ENCODE measurements at regions not wholly inside any gene's neighbourhood (a gene's known extent, or its start where the extent isn't known, plus 50 kb on each side); places are given as distances from the start of the nearest gene placed in this dataset.
A peak's percentile ranks its signal among the peaks of the same experiment; 100 is the strongest.

DNA sequence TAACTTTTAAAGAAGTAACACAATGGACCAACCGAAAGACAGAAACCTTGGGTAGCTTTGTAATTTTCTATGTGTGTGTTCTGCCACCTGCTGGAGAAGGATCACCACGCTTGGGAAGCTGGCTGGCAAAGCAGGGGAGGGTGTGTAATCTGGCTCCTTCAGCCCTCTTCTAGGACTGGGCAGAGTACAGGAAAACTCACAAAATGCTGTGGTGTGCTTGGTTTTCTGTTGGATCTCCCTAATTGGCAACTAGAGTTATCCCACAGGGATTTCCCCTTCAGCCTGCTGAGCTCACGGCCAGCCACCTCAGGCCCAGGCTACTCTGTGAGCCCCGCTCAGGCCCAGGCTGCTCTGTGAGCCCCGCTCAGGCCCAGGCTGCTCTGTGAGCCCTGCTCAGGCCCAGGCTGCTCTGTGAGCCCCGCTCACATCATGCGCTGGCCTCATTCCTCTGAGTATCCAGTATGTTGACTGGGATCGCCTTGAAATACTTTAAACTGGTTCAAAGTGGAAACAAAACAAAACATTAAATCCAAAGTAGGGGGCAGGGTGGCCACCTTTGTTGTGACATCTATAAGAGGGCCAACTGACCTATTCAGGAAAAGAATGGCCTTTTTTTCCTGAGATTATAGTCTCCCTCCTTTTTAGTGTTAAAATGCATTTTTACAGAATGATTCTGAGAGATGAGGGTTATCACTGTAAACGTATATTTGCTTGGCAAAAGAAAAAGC lies 52.0 kb upstream of the RNU6-8 start:
- H3K36me3 ChIP-seq (ENCODE audit: control insufficient read depth, insufficient read depth, low read length), result no peaks in the 10 kb centered on the region
- H3K27ac ChIP-seq (ENCODE audit: low read length), result no peak overlapping the region
- peak; percentile 47 for DNase-seq (ENCODE audit: low read depth, low spot score)

DNA sequence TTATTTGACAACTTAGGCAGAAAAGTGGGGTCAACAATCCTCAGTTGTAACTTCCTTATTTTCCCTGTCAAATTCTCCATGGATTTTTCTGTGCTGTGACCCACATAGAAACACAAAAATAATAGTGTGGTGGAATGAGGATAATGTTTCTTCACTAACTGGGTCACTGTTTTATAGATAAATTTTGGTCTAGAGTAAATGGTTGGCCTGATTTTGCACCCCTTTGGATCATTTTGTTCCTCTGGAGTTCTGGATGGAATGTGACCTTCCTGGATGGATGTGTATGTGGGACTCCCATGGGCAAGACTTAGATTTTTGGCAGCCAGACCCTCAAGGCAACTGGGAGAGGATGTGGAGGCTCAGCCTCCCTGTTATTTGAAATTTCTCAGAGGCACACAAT lies 52.7 kb upstream of the RNU6-8 start:
- DNase-seq (ENCODE audit: low read depth, low spot score), result no peak
- H3K4me1 ChIP-seq (ENCODE audit: control insufficient read depth, insufficient read depth, low read length), result no peaks in the 10 kb centered on the region
- H3K27ac ChIP-seq (ENCODE audit: low read length), result no peak overlapping the region

More for the DNA sequence above, 52.0 kb upstream of the RNU6-8 start:
- H3K9me3 ChIP-seq (ENCODE audit: control insufficient read depth, insufficient read depth, low read length), result no peaks in the 10 kb centered on the region
- no CpG with 5 or more reads among the region's 9 CpGs for WGBS (ENCODE audit: insufficient coverage, insufficient read length)
- no peak overlapping the region for H3K4me3 ChIP-seq (ENCODE audit: low read length)
- H3K4me1 ChIP-seq (ENCODE audit: control insufficient read depth, insufficient read depth, low read length), result no peaks in the 10 kb centered on the region
- no peaks in the 10 kb centered on the region for H3K27me3 ChIP-seq (ENCODE audit: control insufficient read depth, insufficient read depth, low read length)

DNA sequence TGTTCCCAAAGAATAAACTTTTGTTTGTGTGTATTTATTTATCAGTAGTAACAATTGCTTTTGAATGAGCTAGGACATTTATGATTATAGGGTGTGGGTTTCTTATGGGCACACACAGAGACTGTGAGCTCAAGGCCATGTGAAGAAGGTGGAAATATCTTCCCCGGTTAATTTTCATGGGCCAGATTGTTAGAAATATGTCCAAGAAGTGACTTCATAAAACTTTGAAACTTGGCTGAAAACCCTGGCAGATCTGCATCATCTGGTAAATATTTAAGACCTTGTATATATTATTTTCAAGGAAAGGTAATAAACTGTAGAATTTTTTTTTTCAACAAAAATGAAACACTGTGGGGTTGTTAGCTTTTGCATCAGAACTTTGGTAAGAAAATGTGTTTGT lies 53.5 kb upstream of the RNU6-8 start:
- H3K27ac ChIP-seq (ENCODE audit: low read length), result no peak overlapping the region

More for the DNA sequence above, 52.7 kb upstream of the RNU6-8 start:
- Histone ChIP-seq H3K9me3 (ENCODE audit: control insufficient read depth, insufficient read depth, low read length) (no peaks in the 10 kb centered on the region), H3K36me3 (ENCODE audit: control insufficient read depth, insufficient read depth, low read length) (no peaks in the 10 kb centered on the region), H3K27me3 (ENCODE audit: control insufficient read depth, insufficient read depth, low read length) (no peaks in the 10 kb centered on the region), H3K4me3 (ENCODE audit: low read length) (no peak overlapping the region)

DNA sequence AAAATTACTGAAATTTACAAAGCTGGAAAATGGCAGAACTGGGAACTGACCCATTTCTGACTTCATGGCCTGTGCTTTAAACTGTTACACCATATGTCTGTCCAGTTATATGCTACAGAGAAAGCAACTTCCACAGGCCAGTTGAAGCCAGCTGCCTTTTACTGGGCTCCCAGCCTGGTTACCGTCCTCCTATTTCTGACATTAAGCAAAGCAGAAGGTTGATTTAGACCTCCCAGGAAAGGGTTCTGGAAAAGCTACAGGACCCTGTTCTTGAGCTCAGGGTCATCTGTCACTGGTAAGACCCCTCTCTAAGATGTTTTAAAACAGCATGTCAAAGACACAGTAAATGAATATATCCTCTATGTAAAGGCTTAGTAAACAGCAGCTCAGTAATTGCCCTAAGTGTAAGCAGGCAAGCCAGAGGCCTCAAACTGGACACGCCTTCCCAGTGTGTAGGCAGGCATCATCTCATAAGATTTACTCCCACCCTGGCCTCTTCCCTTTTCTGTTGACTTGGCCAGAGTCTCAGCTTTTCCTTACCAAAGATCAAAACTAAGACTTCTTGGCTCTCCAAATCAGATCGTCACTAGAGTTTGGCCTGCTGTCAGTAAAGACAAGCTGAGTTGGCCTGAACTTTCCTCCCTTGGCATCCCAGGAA lies 55.4 kb upstream of the RNU6-8 start:
- Histone ChIP-seq H3K4me1 (ENCODE audit: control insufficient read depth, insufficient read depth, low read length) (no peaks in the 10 kb centered on the region), H3K27me3 (ENCODE audit: control insufficient read depth, insufficient read depth, low read length) (no peaks in the 10 kb centered on the region), H3K27ac (ENCODE audit: low read length) (no peak overlapping the region), H3K9me3 (ENCODE audit: control insufficient read depth, insufficient read depth, low read length) (no peaks in the 10 kb centered on the region), H3K36me3 (ENCODE audit: control insufficient read depth, insufficient read depth, low read length) (no peaks in the 10 kb centered on the region; the same call in 1 of the 2 replicates), H3K4me3 (ENCODE audit: low read length) (no peak overlapping the region)
- no peak for DNase-seq (ENCODE audit: low read depth, low spot score)
- no CpG with 5 or more reads among the region's 3 CpGs for WGBS (ENCODE audit: insufficient coverage, insufficient read length)

More for the DNA sequence above, 53.5 kb upstream of the RNU6-8 start:
- H3K9me3 ChIP-seq (ENCODE audit: control insufficient read depth, insufficient read depth, low read length), result no peaks in the 10 kb centered on the region
- no peak overlapping the region for H3K4me3 ChIP-seq (ENCODE audit: low read length)
- no peaks in the 10 kb centered on the region for H3K4me1 ChIP-seq (ENCODE audit: control insufficient read depth, insufficient read depth, low read length)
- H3K36me3 ChIP-seq (ENCODE audit: control insufficient read depth, insufficient read depth, low read length), result no peaks in the 10 kb centered on the region
- H3K27me3 ChIP-seq (ENCODE audit: control insufficient read depth, insufficient read depth, low read length), result no peaks in the 10 kb centered on the region
- no CpG with 5 or more reads among the region's 1 CpG for WGBS (ENCODE audit: insufficient coverage, insufficient read length)
- no peak for DNase-seq (ENCODE audit: low read depth, low spot score)

DNA sequence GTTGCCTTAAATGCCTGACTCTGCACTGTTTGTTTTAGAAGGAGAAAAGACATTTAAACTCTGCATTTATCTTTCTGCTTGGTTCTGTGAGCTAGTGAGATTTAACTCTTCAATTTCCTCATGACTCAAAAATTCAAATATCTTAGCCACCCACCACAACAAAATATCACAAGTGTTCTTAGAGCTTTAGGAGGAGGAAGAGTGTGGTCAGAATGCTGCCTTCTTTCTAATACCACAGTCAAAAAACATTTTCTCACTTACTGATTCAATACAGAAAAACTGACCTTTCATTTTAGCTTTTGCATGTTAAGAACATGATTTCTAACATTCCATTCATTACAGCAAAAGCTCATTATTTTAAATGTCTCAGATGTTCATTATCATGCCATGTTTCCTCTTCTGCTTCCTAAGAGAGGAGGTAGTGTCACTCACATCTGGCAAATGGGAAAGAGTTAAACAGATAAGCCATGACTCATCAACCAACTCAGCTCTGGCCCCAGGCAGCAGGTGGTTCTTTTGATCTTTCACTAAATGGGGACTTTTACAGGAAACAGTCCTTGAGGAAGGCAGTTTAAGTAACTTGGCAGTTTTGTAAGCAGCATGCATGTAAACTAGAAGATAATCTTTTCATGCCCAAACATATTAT lies 56.4 kb upstream of the RNU6-8 start:
- DNase-seq (ENCODE audit: low read depth, low spot score), result no peak
- H3K27ac ChIP-seq (ENCODE audit: low read length), result no peak overlapping the region
- no peaks in the 10 kb centered on the region for H3K4me1 ChIP-seq (ENCODE audit: control insufficient read depth, insufficient read depth, low read length)
- no peaks in the 10 kb centered on the region for H3K27me3 ChIP-seq (ENCODE audit: control insufficient read depth, insufficient read depth, low read length)
- H3K36me3 ChIP-seq (ENCODE audit: control insufficient read depth, insufficient read depth, low read length), result no peaks in the 10 kb centered on the region; the same call in 1 of the 2 replicates
- H3K9me3 ChIP-seq (ENCODE audit: control insufficient read depth, insufficient read depth, low read length), result no peaks in the 10 kb centered on the region
- H3K4me3 ChIP-seq (ENCODE audit: low read length), result no peak overlapping the region

DNA sequence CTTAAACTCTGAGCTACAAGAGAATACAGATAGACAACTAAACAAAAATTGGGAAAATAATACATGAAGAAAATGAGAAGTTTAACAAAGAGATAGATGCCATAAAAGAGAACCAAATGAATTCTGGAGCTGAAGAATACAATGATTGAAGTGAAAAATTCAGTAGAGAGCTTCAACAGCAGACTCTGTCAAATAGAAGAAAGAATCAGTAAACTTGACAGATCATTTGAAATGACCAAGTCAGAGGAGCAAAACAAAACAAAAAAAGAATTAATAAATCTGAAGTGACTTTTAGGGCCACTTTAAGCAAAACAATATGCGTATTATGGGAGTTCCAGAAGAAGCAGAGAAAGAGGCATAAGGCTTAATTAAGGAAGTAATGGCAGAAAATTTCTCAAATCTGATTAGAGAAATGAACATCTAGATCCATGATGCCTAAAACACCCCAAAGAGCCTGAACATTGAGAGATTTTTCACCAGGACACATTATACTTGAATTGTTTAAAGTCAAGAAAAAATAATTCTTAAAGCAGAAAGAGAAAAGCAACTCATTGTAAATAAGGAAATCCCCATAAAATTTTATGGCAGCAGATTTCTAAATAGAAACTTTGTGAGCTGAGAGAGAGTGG lies 61.0 kb upstream of the RNU6-8 start:
- no peak for DNase-seq (ENCODE audit: low read depth, low spot score)
- H3K4me3 ChIP-seq (ENCODE audit: low read length), result no peak overlapping the region
- no peak overlapping the region for H3K27ac ChIP-seq (ENCODE audit: low read length)
- no peaks in the 10 kb centered on the region for H3K27me3 ChIP-seq (ENCODE audit: control insufficient read depth, insufficient read depth, low read length)
- WGBS (ENCODE audit: insufficient coverage, insufficient read length), result no CpG with 5 or more reads among the region's 1 CpG
- H3K9me3 ChIP-seq (ENCODE audit: control insufficient read depth, insufficient read depth, low read length), result no peaks in the 10 kb centered on the region
- no peaks in the 10 kb centered on the region; the same call in 1 of the 2 replicates for H3K36me3 ChIP-seq (ENCODE audit: control insufficient read depth, insufficient read depth, low read length)
- no peaks in the 10 kb centered on the region for H3K4me1 ChIP-seq (ENCODE audit: control insufficient read depth, insufficient read depth, low read length)

DNA sequence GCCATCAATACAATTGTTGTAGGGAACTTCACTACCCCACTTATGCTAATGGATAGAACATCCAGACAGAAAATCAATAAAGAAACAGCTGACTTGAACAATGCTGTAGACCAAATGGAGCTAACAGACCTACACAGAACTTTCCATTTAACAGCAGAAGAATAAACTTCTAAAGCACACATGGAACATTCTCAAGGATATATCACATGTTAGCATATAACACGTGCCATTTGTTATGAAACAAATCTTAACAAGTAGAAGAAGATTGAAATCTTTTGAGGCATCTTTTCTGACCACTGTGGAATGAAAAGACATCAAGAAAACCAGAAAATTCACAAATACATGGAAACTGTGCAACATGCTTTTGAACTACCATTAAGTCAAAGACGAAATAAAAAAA lies 62.5 kb upstream of the RNU6-8 start:
- WGBS (ENCODE audit: insufficient coverage, insufficient read length), result no CpG with 5 or more reads among the region's 2 CpGs
- Histone ChIP-seq H3K4me1 (ENCODE audit: control insufficient read depth, insufficient read depth, low read length) (no peaks in the 10 kb centered on the region), H3K36me3 (ENCODE audit: control insufficient read depth, insufficient read depth, low read length) (no peaks in the 10 kb centered on the region; the same call in 1 of the 2 replicates), H3K9me3 (ENCODE audit: control insufficient read depth, insufficient read depth, low read length) (no peaks in the 10 kb centered on the region), H3K4me3 (ENCODE audit: low read length) (no peak overlapping the region), H3K27ac (ENCODE audit: low read length) (no peak overlapping the region), H3K27me3 (ENCODE audit: control insufficient read depth, insufficient read depth, low read length) (no peaks in the 10 kb centered on the region)
- DNase-seq (ENCODE audit: low read depth, low spot score), result no peak

DNA sequence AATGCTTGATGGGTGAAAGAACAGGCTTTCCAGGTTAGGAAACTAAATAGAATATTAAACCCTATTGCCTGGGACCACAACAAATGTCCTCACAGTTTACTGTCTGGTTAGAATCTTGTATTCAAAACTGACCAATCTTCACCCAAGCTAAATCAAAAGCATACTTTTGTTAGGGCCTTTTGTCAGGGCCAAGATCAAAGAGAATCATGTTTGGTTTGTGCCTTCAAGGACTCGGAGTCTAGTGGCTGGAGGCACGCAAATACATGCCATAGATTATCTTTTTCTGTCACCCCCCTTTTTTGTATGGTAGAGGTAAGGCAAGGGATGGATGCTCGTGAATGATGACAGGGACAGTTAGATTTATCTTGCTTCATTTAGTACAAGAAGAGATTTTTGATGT lies 51.1 kb upstream of the AKAP6 start:
- H3K4me1 ChIP-seq (ENCODE audit: control insufficient read depth, insufficient read depth, low read length), result no peaks in the 10 kb centered on the region
- H3K27me3 ChIP-seq (ENCODE audit: control insufficient read depth, insufficient read depth, low read length), result no peaks in the 10 kb centered on the region
- no peaks in the 10 kb centered on the region for H3K36me3 ChIP-seq (ENCODE audit: control insufficient read depth, insufficient read depth, low read length)
- DNase-seq (ENCODE audit: low read depth, low spot score), result no peak
- no peaks in the 10 kb centered on the region for H3K9me3 ChIP-seq (ENCODE audit: control insufficient read depth, insufficient read depth, low read length)
- WGBS (ENCODE audit: insufficient coverage, insufficient read length), result no CpG with 5 or more reads among the region's 3 CpGs
- H3K27ac ChIP-seq (ENCODE audit: low read length), result no peak overlapping the region
- H3K4me3 ChIP-seq (ENCODE audit: low read length), result no peak overlapping the region
